CD4-positive, alpha-beta T cell treated with Interleukin-12 subunit alpha and Interleukin-12 subunit beta, for 1 hour (primary cell): ENCODE measurements at regions not wholly inside any gene's neighbourhood (a gene's known extent, or its start where the extent isn't known, plus 50 kb on each side); places are given as distances from the start of the nearest gene placed in this dataset.

Experiments
- DNase-seq: peaks from one replicate; pipeline ENCODE4 v3.0.0-alpha.2; 2020

GRCh38 chr16:86683441-86684194, 105.3 kb downstream of the FOXL1 start:
- DNase-seq = no peak

GRCh38 chr16:86685076-86685475, 106.7 kb downstream of the FOXL1 start:
- DNase-seq = no peak

- DNase-seq = no peak
These were observed 112.6 kb downstream of the FOXL1 start for GRCh38 chr16:86690970-86691369.

- no peak for DNase-seq
These were observed 114.1 kb downstream of the FOXL1 start for GRCh38 chr16:86692426-86692825.

- DNase-seq = no peak
These were observed 114.7 kb downstream of the FOXL1 start for GRCh38 chr16:86693033-86693432.

- no peak for DNase-seq
These were observed 119.4 kb downstream of the FOXL1 start for GRCh38 chr16:86697715-86698114.

- DNase-seq = no peak
These were observed 121.9 kb downstream of the FOXL1 start for GRCh38 chr16:86700046-86700945.

GRCh38 chr16:86701286-86701975, 123.1 kb downstream of the FOXL1 start:
- no peak for DNase-seq

- no peak for DNase-seq
These were observed 124.7 kb downstream of the FOXL1 start for GRCh38 chr16:86702824-86703588.

- DNase-seq = no peak
These were observed 126.2 kb downstream of the FOXL1 start for GRCh38 chr16:86704516-86704915.

- DNase-seq = no peak
These were observed 128.4 kb downstream of the FOXL1 start for GRCh38 chr16:86706726-86707125.

GRCh38 chr16:86707171-86707570, 128.8 kb downstream of the FOXL1 start:
- no peak for DNase-seq

GRCh38 chr16:86707581-86707980, 129.2 kb downstream of the FOXL1 start:
- no peak for DNase-seq

GRCh38 chr16:86708431-86708830, 130.1 kb downstream of the FOXL1 start:
- DNase-seq = no peak

GRCh38 chr16:86709103-86709502, 130.8 kb downstream of the FOXL1 start:
- DNase-seq = no peak

- no peak for DNase-seq
These were observed 131.7 kb downstream of the FOXL1 start for GRCh38 chr16:86709902-86710601.

GRCh38 chr16:86710602-86710950, 132.2 kb downstream of the FOXL1 start:
- DNase-seq = no peak

GRCh38 chr16:86712158-86713009, 134.0 kb downstream of the FOXL1 start:
- no peak for DNase-seq

GRCh38 chr16:86713021-86713631, 134.8 kb downstream of the FOXL1 start:
- DNase-seq = no peak

GRCh38 chr16:86714166-86714565, 135.8 kb downstream of the FOXL1 start:
- DNase-seq = no peak

GRCh38 chr16:86716649-86717048, 138.3 kb downstream of the FOXL1 start:
- no peak for DNase-seq
